ENCODE measurements at regions not wholly inside any gene's neighbourhood (a gene's known extent, or its start where the extent isn't known, plus 50 kb on each side); places are given as distances from the start of the nearest gene placed in this dataset.

DNA sequence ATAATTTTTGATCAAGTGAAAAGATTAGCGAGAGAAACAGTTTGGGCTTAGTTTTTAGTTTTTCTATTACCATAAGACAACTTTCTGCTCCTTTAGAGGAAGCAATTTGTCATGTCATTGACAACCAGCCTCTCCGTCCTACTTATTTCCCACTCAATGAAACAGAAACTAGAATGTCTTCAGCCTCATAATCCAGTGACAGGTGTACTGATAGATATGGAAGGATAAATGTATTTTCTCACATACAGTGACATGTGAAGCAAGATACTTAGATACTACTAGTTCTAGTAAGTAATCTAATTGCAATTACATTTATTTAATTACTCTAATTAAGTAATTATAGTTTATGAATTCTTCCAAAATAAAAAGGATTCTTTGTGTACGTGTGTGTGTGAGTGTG is 429.7 kb downstream of the CDH10 start:
- TF ChIP-seq, protein P1, sequence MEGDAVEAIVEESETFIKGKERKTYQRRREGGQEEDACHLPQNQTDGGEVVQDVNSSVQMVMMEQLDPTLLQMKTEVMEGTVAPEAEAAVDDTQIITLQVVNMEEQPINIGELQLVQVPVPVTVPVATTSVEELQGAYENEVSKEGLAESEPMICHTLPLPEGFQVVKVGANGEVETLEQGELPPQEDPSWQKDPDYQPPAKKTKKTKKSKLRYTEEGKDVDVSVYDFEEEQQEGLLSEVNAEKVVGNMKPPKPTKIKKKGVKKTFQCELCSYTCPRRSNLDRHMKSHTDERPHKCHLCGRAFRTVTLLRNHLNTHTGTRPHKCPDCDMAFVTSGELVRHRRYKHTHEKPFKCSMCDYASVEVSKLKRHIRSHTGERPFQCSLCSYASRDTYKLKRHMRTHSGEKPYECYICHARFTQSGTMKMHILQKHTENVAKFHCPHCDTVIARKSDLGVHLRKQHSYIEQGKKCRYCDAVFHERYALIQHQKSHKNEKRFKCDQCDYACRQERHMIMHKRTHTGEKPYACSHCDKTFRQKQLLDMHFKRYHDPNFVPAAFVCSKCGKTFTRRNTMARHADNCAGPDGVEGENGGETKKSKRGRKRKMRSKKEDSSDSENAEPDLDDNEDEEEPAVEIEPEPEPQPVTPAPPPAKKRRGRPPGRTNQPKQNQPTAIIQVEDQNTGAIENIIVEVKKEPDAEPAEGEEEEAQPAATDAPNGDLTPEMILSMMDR (conservative IDR thresholded peaks at IDR 0.05): no peak
- TF ChIP-seq EZH2 (IDR thresholded peaks at IDR 0.05; ENCODE audit: low read depth): no peak

All from PC-9 (cell line).